Liver (tissue), 8 donors: ENCODE measurements at regions not wholly inside any gene's neighbourhood (a gene's known extent, or its start where the extent isn't known, plus 50 kb on each side); places are given as distances from the start of the nearest gene placed in this dataset.

ENCODE experiments used
- DNase-seq: peaks from one replicate; pipeline ENCODE4 v3.0.0-alpha.2; 2017; ENCODE audit warnings: low spot score
- H3K27ac ChIP-seq, 2 donors: one replicate each; pipeline ENCODE4 v1.7.0; 2013; ENCODE audit warnings: inconsistent platforms in 2 of 2, low read length in 2 of 2, control low read depth in 1 of 2, low read depth in 1 of 2, mild to moderate bottlenecking in 1 of 2
- H3K27me3 ChIP-seq, 4 donors: one replicate each; pipeline versions ENCODE4 v1.6.1 to v1.7.0; 2013; ENCODE audit warnings: low read length in 3 of 4, inconsistent platforms in 1 of 4, mild to moderate bottlenecking in 1 of 4, moderate library complexity in 1 of 4; ENCODE audit not compliant: control insufficient read depth in 4 of 4, insufficient read depth in 4 of 4
- H3K36me3 ChIP-seq, 4 donors: one replicate each; pipeline versions ENCODE4 v1.6.1 to v1.7.0; 2013; ENCODE audit warnings: low read length in 3 of 4, mild to moderate bottlenecking in 3 of 4, low read depth in 1 of 4, moderate library complexity in 1 of 4; ENCODE audit not compliant: control insufficient read depth in 4 of 4, insufficient read depth in 3 of 4
- H3K4me1 ChIP-seq, 4 donors: one replicate each; pipeline versions ENCODE4 v1.6.1 to v1.7.0; 2013; ENCODE audit warnings: low read length in 3 of 4, mild to moderate bottlenecking in 3 of 4, moderate library complexity in 1 of 4; ENCODE audit not compliant: control insufficient read depth in 4 of 4, insufficient read depth in 4 of 4
- H3K4me3 ChIP-seq, 3 donors: one replicate each; pipeline versions ENCODE4 v1.6.1 to v1.7.0; 2013; ENCODE audit warnings: low read length in 3 of 3, control low read depth in 1 of 3, low read depth in 1 of 3, mild to moderate bottlenecking in 1 of 3
- H3K9ac ChIP-seq, 2 donors: one replicate each; pipeline ENCODE4 v1.7.0; 2013; ENCODE audit warnings: low read length in 2 of 2, mild to moderate bottlenecking in 2 of 2, moderate library complexity in 2 of 2, control low read depth in 1 of 2, low read depth in 1 of 2
- H3K9me3 ChIP-seq, 4 donors: one replicate each; pipeline versions ENCODE4 v1.6.1 to v1.7.0; 2013; ENCODE audit warnings: low read length in 3 of 4; ENCODE audit not compliant: control insufficient read depth in 4 of 4
- EGR1 ChIP-seq, 2 donors: IDR thresholded peaks; 2 replicates each; pipeline ENCODE4 v1.6.1; 2016 to 2018; ENCODE audit warnings: antibody characterized with exemption in 2 of 2, low read depth in 2 of 2
- FOXA1 ChIP-seq: IDR thresholded peaks from 2 replicates; pipeline ENCODE4 v1.6.1; 2016; ENCODE audit warnings: antibody characterized with exemption
- FOXA2 ChIP-seq: IDR thresholded peaks from 2 replicates; pipeline ENCODE4 v1.6.1; 2016; ENCODE audit warnings: antibody characterized with exemption
- GABPA ChIP-seq, 2 donors: IDR thresholded peaks in 1 of 2; conservative IDR thresholded peaks in 1 of 2; 2 replicates each; pipeline ENCODE4 v1.6.1; 2016; ENCODE audit warnings: antibody characterized with exemption in 2 of 2, mild to moderate bottlenecking in 1 of 2, moderate library complexity in 1 of 2
- HNF4G ChIP-seq: IDR thresholded peaks from 2 replicates; pipeline ENCODE4 v1.6.1; 2016; ENCODE audit warnings: antibody characterized with exemption
- JUND ChIP-seq, 2 donors: IDR thresholded peaks; 2 replicates each; pipeline ENCODE4 v1.6.1; 2016; ENCODE audit warnings: antibody characterized with exemption in 2 of 2
- MAX ChIP-seq: IDR thresholded peaks from 2 replicates; pipeline ENCODE4 v1.6.1; 2016; ENCODE audit warnings: antibody characterized with exemption
- RXRA ChIP-seq, 2 donors: IDR thresholded peaks; 2 replicates each; pipeline ENCODE4 v1.6.1; 2017 to 2018; ENCODE audit warnings: antibody characterized with exemption in 2 of 2, mild to moderate bottlenecking in 1 of 2
- TAF1 ChIP-seq: conservative IDR thresholded peaks from 2 replicates; pipeline ENCODE4 v1.6.1; 2016; ENCODE audit warnings: antibody characterized with exemption, mild to moderate bottlenecking
- ZBTB33 ChIP-seq: IDR thresholded peaks from 2 replicates; pipeline ENCODE4 v1.6.1; 2016; ENCODE audit warnings: antibody characterized with exemption
- WGBS: extraction: QIAGEN DNeasy Blood & Tissue Kit; methylation state at CpG from one replicate; pipeline ENCODE4 v1.1.7; 2013; 5-methylcytosine and 5-hydroxymethylcytosine counted together
- TF ChIP-seq, protein P1 (sequence below): fragments of 150-350 bp; IDR thresholded peaks from 2 replicates; pipeline ENCODE4 v1.5.1; 2017; ENCODE audit warnings: improper control_type of control experiment, low read depth, low read length; ENCODE audit not compliant: missing input control
- TF ChIP-seq, protein P2 (sequence below): IDR thresholded peaks from 2 replicates; pipeline ENCODE4 v1.6.1; 2016; ENCODE audit warnings: antibody characterized with exemption, mild to moderate bottlenecking
- donor health status: healthy.
- donor health status: healthy.
- donor health status: healthy.
- donor health status: healthy.
- donor health status: healthy.

- no peak overlapping the region for H3K9ac ChIP-seq
- H3K4me1 ChIP-seq = no peaks in the 10 kb centered on the region
- 66% methylated on average over 2 of the region's 2 CpGs for WGBS
- DNase-seq = no peak
- TF ChIP-seq FOXA1 (no peak), ZBTB33 (no peak), RXRA (IDR thresholded peaks at IDR 0.05) (no peak), FOXA2 (no peak), TAF1 (no peak), HNF4G (no peak), MAX (no peak), GABPA (IDR thresholded peaks at IDR 0.05 in 1 of 2, conservative IDR thresholded peaks at IDR 0.05 in 1 of 2) (no peak), EGR1 (IDR thresholded peaks at IDR 0.05; ENCODE audit: low read depth in 2 of 2) (no peak), JUND (IDR thresholded peaks at IDR 0.05) (no peak)
- TF ChIP-seq, protein P1, sequence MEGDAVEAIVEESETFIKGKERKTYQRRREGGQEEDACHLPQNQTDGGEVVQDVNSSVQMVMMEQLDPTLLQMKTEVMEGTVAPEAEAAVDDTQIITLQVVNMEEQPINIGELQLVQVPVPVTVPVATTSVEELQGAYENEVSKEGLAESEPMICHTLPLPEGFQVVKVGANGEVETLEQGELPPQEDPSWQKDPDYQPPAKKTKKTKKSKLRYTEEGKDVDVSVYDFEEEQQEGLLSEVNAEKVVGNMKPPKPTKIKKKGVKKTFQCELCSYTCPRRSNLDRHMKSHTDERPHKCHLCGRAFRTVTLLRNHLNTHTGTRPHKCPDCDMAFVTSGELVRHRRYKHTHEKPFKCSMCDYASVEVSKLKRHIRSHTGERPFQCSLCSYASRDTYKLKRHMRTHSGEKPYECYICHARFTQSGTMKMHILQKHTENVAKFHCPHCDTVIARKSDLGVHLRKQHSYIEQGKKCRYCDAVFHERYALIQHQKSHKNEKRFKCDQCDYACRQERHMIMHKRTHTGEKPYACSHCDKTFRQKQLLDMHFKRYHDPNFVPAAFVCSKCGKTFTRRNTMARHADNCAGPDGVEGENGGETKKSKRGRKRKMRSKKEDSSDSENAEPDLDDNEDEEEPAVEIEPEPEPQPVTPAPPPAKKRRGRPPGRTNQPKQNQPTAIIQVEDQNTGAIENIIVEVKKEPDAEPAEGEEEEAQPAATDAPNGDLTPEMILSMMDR = no peak
- TF ChIP-seq, protein P2, sequence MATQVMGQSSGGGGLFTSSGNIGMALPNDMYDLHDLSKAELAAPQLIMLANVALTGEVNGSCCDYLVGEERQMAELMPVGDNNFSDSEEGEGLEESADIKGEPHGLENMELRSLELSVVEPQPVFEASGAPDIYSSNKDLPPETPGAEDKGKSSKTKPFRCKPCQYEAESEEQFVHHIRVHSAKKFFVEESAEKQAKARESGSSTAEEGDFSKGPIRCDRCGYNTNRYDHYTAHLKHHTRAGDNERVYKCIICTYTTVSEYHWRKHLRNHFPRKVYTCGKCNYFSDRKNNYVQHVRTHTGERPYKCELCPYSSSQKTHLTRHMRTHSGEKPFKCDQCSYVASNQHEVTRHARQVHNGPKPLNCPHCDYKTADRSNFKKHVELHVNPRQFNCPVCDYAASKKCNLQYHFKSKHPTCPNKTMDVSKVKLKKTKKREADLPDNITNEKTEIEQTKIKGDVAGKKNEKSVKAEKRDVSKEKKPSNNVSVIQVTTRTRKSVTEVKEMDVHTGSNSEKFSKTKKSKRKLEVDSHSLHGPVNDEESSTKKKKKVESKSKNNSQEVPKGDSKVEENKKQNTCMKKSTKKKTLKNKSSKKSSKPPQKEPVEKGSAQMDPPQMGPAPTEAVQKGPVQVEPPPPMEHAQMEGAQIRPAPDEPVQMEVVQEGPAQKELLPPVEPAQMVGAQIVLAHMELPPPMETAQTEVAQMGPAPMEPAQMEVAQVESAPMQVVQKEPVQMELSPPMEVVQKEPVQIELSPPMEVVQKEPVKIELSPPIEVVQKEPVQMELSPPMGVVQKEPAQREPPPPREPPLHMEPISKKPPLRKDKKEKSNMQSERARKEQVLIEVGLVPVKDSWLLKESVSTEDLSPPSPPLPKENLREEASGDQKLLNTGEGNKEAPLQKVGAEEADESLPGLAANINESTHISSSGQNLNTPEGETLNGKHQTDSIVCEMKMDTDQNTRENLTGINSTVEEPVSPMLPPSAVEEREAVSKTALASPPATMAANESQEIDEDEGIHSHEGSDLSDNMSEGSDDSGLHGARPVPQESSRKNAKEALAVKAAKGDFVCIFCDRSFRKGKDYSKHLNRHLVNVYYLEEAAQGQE = no peak
- no peaks in the 10 kb centered on the region for H3K27me3 ChIP-seq
- no peak overlapping the region for H3K4me3 ChIP-seq
- H3K27ac ChIP-seq = no peak overlapping the region
- H3K36me3 ChIP-seq = no peaks in the 10 kb centered on the region
- no peaks in the 10 kb centered on the region for H3K9me3 ChIP-seq
Observed at GRCh38 chr4:18880871-18881270, 859.3 kb upstream of the LCORL start.

GRCh38 chr4:18878561-18878960 is 857.0 kb upstream of the LCORL start:
- no peak overlapping the region for H3K9ac ChIP-seq
- H3K9me3 ChIP-seq = no peaks in the 10 kb centered on the region
- H3K36me3 ChIP-seq = no peaks in the 10 kb centered on the region
- no peak for DNase-seq
- H3K27ac ChIP-seq = no peak overlapping the region
- no peaks in the 10 kb centered on the region for H3K4me1 ChIP-seq
- H3K27me3 ChIP-seq = no peaks in the 10 kb centered on the region
- TF ChIP-seq JUND (IDR thresholded peaks at IDR 0.05) (no peak), FOXA2 (no peak), EGR1 (IDR thresholded peaks at IDR 0.05; ENCODE audit: low read depth in 2 of 2) (no peak)
- no peak overlapping the region for H3K4me3 ChIP-seq
- 34% methylated on average over 1 of the region's 1 CpG for whole genome bisulfite sequencing
